GM12872 (cell line): ENCODE measurements at regions not wholly inside any gene's neighbourhood (a gene's known extent, or its start where the extent isn't known, plus 50 kb on each side); places are given as distances from the start of the nearest gene placed in this dataset.

Experiments
- CTCF ChIP-seq: IDR thresholded peaks from 3 replicates; pipeline ENCODE4 v1.5.1; 2011; ENCODE audit warnings: low read depth, mild to moderate bottlenecking, low read length, moderate library complexity; ENCODE audit not compliant: insufficient read depth

DNA sequence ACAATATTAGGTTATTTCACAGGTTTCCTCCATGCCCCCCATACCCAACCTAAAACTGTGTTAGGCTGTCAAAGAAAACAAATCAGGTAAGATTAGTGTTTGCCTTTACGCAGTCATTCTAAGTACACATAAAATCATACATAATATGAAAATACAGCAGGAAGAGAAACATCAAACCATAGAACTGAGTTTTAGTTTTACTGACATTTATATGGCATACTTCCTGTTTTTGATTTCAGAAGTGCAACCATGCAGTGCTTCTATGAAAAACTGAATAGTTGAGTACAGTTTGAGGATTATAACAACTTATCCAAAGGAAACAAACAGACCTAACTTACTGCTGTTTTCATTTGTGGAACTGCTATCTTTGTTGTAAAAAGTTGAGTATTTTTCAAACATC is 91.3 kb downstream of the KCNRG start:
- no peak for TF ChIP-seq CTCF

DNA sequence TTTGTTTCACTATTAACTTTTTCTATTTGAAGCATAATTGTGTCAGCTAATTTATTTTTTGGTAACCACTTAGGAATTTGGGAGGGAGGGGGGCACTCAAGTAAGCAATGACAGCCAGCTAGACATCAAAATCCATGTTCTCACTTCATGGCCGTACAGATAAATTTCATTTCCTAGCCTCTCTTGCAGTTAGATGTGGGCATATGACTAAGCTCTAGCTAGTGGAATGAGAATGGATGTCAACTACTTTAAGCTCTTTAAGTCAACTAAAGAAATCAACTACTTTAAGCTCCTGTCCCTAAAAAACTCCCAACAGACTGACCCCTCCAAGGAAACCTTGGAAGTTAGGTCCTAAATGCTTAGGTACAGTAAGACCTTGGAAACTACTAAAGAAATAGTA is 92.0 kb downstream of the KCNRG start:
- no peak for TF ChIP-seq CTCF

GRCh38 chr13:50114961-50115360 is 99.7 kb downstream of the KCNRG start:
- no peak for TF ChIP-seq CTCF

DNA sequence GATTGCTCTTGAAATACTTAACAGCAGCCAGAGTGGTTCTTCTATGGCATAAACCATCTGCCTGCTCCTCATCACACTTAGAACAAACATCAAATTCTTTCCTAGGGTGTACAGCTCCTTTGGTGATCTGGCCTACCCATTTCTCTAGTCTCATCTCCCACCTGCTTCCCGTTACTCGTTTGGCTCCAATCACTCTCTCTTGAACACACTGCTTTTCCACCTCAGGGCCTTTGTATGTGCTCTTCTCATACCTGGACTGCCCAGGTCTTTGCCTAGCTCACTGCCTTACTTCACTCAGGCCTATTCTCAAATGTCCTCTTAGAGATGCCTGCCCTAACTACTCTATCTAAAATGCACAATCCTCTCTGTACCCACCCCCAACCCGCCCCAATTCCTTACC is 100.5 kb downstream of the KCNRG start:
- TF ChIP-seq CTCF = no peak

DNA sequence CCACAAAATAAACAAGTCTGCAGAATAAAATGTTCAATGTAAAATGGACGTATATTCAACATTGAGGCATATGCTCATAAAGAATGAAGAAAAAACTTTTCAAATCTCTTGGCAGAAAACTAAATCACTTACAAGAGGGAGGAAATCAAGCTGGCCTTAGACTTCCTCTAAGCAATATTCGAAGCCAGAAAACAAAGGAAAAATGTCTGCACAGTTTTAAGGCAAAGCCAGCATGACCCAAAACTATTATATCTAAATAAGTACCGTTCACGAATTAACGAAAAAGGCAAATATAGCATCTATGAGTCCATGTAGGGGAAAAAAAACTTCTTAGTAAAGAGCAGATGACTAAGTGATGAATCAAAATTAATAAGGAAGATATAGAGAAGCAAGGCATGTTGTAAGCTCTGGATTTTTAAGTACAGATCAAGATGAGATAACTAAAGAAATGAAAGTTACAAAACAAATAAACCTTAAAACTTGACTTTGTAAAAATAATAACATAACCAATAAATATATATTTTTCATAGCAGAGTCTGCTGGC is 101.3 kb downstream of the KCNRG start:
- TF ChIP-seq CTCF = no peak

DNA sequence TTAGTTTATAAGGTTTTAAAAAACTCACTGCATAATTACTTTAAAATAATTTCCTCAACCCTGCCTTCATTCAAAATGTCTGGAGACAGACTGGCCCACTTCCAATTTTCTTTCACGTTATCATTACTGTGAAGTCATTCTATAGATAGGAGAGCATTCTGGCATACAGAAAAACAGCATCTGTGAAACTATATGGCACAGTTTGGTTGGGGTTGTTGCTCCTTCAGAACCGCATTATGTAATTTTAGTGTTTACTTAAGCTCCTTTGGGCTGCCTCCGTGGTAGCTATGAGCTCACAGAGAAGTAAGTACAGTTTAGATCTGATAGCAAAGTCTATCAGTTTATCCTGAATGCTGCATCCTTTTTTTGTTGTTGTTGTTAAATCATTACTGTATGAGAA is 104.3 kb downstream of the KCNRG start:
- TF ChIP-seq CTCF = no peak

DNA sequence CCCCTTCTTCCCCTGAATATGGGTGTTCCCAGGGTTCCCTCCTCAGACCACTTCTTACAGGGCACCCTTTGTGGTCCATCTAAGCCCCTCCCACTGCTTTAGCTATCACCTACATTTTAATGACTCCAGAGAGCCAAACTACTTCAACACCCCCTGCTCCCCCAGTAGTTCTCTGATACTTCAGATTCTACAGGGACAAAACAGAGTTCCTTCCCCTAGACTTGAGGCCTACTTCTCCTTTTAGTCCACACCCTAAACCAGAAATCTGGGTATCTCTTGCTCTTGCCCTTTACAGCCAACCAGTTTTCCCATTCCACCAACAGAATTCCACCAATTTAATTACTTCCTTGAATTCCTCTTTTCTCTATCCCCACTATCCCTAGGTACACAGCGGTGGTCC is 107.2 kb downstream of the KCNRG start:
- TF ChIP-seq CTCF = no peak

GRCh38 chr13:50123002-50123401 is 107.8 kb downstream of the KCNRG start:
- TF ChIP-seq CTCF = no peak
